K562 (cell line): ENCODE measurements at regions not wholly inside any gene's neighbourhood (a gene's known extent, or its start where the extent isn't known, plus 50 kb on each side); places are given as distances from the start of the nearest gene placed in this dataset.
A peak's percentile ranks its signal among the peaks of the same experiment; 100 is the strongest.

Experiments
- CREM ChIP-seq: IDR thresholded peaks from 2 replicates; pipeline ENCODE4 v1.6.1; 2014; ENCODE audit warnings: antibody characterized with exemption, low read depth
- EWSR1 ChIP-seq: fragments of 450-650 bp; IDR thresholded peaks from 2 replicates; pipeline ENCODE4 v1.6.1; 2018; ENCODE audit warnings: borderline replicate concordance, mild to moderate bottlenecking, low read depth, moderate library complexity; ENCODE audit not compliant: partially characterized antibody
- FOSL1 ChIP-seq: fragments of 200-800 bp; sonication (Bioruptor generic); conservative IDR thresholded peaks from 2 replicates; pipeline ENCODE4 v1.6.1; 2016; ENCODE audit warnings: missing genetic modification characterization, missing compliant biosample characterization
- FOXM1 ChIP-seq, 2 experiments: fragments of 450-650 bp in 1 of 2; sonication (generic) in 1 of 2; formaldehyde crosslinking in 1 of 2; IDR thresholded peaks; 2 replicates each; pipeline versions ENCODE4 v1.6.1 to v1.9.0; 2017 to 2022; ENCODE audit warnings: low read depth in 2 of 2, mild to moderate bottlenecking in 2 of 2, missing genetic modification reagents in 1 of 2, moderate library complexity in 1 of 2
- MGA ChIP-seq: fragments of 450-650 bp; IDR thresholded peaks from 2 replicates; pipeline ENCODE4 v1.6.1; 2016; ENCODE audit warnings: mild to moderate bottlenecking, moderate library complexity
- RFX1 ChIP-seq: fragments of 450-650 bp; IDR thresholded peaks from 2 replicates; pipeline ENCODE4 v1.6.1; 2016; ENCODE audit warnings: mild to moderate bottlenecking, moderate library complexity
- SMARCA4 ChIP-seq: fragments of 450-650 bp; IDR thresholded peaks from 2 replicates; pipeline ENCODE4 v1.6.1; 2016
- ZBTB2 ChIP-seq: fragments of 450-650 bp; IDR thresholded peaks from 2 replicates; pipeline ENCODE4 v1.6.1; 2016; ENCODE audit warnings: antibody characterized with exemption
- ZNF133 ChIP-seq: fragments of 250-450 bp; sonication (Bioruptor Pico); IDR thresholded peaks from 2 replicates; pipeline ENCODE4 v1.4.0; 2020; ENCODE audit warnings: mild to moderate bottlenecking
- ZNF143 ChIP-seq: sonication (generic); formaldehyde crosslinking; IDR thresholded peaks from 2 replicates; pipeline ENCODE4 v1.9.0; 2022; ENCODE audit warnings: mild to moderate bottlenecking, missing genetic modification reagents
- ZNF785 ChIP-seq: fragments of 250-450 bp; sonication (Bioruptor Pico); IDR thresholded peaks from 2 replicates; pipeline ENCODE4 v1.4.0; 2020; ENCODE audit warnings: mild to moderate bottlenecking
- TF ChIP-seq, protein P1 (sequence below): fragments of 250-450 bp; sonication (Bioruptor Pico); IDR thresholded peaks from 2 replicates; pipeline ENCODE4 v1.8.0; 2022; ENCODE audit warnings: inconsistent platforms

DNA sequence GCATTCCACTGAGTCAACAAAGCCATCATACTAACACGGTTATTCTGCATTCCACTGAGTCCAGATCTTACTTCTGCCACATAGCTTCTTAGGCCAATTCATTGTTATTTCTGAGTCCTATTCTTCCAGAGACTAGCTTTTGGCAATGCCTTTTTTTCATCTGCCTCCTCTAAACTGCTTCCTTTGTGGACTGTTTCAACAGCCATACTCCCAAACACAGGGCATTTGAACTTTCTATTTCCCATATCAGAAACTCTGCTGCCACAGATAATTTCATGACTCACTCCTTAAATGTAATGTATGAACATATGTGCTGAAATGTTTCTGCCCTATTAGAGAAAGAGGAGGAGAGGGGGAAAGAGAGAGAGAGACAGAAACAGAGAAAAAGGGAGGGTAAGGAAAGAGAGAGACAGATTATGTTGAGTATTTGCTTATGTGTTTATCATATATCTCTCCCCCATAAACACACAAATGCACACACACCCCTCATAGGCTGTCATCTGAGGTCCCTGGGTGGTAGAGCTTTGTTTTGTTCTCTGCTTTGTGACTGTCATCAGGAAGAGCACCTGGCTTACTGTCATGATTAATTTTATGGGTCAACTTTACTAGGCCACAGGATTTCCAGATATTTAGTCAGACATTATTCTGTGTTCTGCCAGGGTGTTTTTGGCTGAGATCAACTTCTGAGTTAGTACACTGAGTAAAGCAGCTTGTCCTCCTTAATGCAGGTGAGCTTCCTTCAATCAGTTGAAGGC lies 308.0 kb upstream of the KCND2 start (continued):
- peak; percentile 83 for TF ChIP-seq EWSR1
- TF ChIP-seq, protein P1, sequence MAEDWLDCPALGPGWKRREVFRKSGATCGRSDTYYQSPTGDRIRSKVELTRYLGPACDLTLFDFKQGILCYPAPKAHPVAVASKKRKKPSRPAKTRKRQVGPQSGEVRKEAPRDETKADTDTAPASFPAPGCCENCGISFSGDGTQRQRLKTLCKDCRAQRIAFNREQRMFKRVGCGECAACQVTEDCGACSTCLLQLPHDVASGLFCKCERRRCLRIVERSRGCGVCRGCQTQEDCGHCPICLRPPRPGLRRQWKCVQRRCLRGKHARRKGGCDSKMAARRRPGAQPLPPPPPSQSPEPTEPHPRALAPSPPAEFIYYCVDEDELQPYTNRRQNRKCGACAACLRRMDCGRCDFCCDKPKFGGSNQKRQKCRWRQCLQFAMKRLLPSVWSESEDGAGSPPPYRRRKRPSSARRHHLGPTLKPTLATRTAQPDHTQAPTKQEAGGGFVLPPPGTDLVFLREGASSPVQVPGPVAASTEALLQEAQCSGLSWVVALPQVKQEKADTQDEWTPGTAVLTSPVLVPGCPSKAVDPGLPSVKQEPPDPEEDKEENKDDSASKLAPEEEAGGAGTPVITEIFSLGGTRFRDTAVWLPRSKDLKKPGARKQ (CRISPR knock-in tag), result no peak
- TF ChIP-seq ZNF143 (CRISPR knock-in tag), result no peak
- 0 out of 2 replicates have a peak, but pooled peaks have one; percentile 11 for TF ChIP-seq MGA
- TF ChIP-seq ZNF133 (CRISPR knock-in tag), result no peak
- TF ChIP-seq CREM, result 0 out of 2 replicates have a peak, but pooled peaks have one; percentile 9
- peak; percentile 85 for TF ChIP-seq FOSL1
- peak; percentile 91 for TF ChIP-seq SMARCA4
- TF ChIP-seq FOXM1 (IDR thresholded peaks at IDR 0.05; ENCODE audit: low read depth), result peak; percentile 36; the same call in 1 of the 2 replicates
- no peak for TF ChIP-seq FOXM1 (CRISPR knock-in tag; IDR thresholded peaks at IDR 0.05; ENCODE audit: low read depth)
- TF ChIP-seq ZNF785 (CRISPR knock-in tag), result no peak
- no peak for TF ChIP-seq RFX1
- peak; percentile 59; the same call in 1 of the 2 replicates for TF ChIP-seq ZBTB2
